ENCODE measurements at regions not wholly inside any gene's neighbourhood (a gene's known extent, or its start where the extent isn't known, plus 50 kb on each side); places are given as distances from the start of the nearest gene placed in this dataset.

GRCh38 chr11:87394924-87395323 lies 357.2 kb downstream of the TMEM135 start:
- no peak overlapping the region for H3K4me3 ChIP-seq (ENCODE audit: low read length)
- no peak for TF ChIP-seq CTCF (conservative IDR thresholded peaks at IDR 0.05; ENCODE audit: low read depth, low read length)
- no peak for DNase-seq (ENCODE audit: low read depth)

DNA sequence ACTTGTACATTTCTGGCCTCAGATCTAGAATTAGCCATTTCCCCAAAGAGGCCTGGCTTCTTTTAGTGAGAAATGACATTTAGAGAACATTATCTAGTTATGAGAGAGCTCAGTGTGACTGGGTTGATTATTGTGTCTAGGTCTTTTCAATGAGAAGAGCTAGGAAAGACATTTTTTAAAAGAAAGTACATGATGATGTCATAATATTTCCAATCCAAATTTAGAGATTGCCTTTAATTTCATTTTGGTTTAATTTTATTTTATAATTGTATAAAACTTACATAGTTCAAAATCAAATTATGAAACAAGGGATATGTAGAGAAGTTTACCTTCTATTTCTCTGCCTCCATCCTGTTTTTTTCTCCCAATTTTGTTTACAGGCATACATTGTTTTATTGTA lies 354.9 kb downstream of the TMEM135 start:
- no peak for DNase-seq (ENCODE audit: low read depth)
- no peak overlapping the region for H3K4me3 ChIP-seq (ENCODE audit: low read length)
- TF ChIP-seq CTCF (conservative IDR thresholded peaks at IDR 0.05; ENCODE audit: low read depth, low read length) = no peak

DNA sequence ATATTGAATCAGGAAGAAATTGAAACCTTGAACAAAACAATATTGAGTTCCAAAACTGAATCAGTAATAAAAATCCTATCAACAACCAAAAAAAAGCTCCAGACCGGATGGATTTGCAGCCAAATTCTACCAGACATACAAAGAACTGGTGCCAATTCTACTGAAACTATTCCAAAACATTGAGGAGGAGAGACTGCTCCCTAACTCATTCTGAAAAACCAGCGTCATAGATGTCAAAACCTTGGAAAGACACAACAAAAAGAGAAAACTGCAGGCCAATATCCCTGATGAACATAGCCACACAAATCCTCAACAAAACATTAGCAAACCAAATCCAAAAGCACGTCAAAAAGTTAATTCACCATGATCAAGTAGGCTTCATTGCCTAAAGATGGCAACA lies 353.8 kb downstream of the TMEM135 start:
- no peak for DNase-seq (ENCODE audit: low read depth)
- H3K4me3 ChIP-seq (ENCODE audit: low read length) = no peak overlapping the region
- no peak for TF ChIP-seq CTCF (conservative IDR thresholded peaks at IDR 0.05; ENCODE audit: low read depth, low read length)

GRCh38 chr11:87384078-87384729 lies 346.5 kb downstream of the TMEM135 start:
- DNase-seq (ENCODE audit: low read depth) = no peak
- TF ChIP-seq CTCF (conservative IDR thresholded peaks at IDR 0.05; ENCODE audit: low read depth, low read length) = no peak
- no peak overlapping the region for H3K4me3 ChIP-seq (ENCODE audit: low read length)

DNA sequence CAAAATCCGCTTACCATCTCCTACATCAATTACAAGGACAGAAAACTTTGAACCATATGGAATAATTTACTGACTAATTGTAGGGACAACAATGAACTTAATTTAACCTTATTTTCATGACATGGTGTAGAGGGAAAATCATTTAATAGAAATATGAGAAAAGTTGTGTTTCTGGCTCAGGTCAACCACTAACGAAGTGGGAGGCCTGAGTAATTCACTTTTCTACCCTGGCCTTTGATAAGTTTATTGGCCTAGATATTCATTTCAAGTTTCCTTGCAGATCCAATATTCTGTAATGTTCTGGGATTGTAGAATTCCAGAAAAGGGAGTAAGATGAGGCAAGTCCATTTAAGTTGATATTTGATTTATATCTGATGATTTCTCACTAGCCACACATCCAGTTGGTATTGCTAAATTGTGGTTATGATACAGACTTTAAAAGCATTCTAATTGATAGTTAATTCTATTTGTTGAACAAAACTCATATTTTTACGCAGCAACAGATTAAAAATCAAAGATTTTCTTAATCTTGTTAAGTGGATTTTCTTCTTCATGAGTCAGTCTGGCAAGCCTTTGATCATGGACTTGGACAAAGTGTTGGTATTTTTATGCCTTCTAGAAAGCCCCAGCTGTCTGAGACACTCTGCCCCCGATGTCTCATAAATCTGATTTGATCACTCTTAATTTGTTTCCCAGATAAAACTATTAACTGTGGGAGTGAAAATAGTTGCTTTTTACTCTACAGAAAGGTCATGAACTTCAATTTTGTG lies 336.5 kb downstream of the TMEM135 start:
- peak; percentile 87 for DNase-seq (ENCODE audit: low read depth)
- H3K4me3 ChIP-seq (ENCODE audit: low read length) = no peak overlapping the region
- TF ChIP-seq CTCF (conservative IDR thresholded peaks at IDR 0.05; ENCODE audit: low read depth, low read length) = no peak
